Mesenchymal stem cell (in vitro differentiated cells and primary cell): ENCODE measurements at regions not wholly inside any gene's neighbourhood (a gene's known extent, or its start where the extent isn't known, plus 50 kb on each side); places are given as distances from the start of the nearest gene placed in this dataset.

Experiments
- DNase-seq: peaks from one replicate; pipeline ENCODE4 v3.0.0-alpha.2; 2013
- H2AFZ ChIP-seq: one replicate; pipeline ENCODE4 v1.6.1; 2013; ENCODE audit warnings: low read depth, mild to moderate bottlenecking, control low read depth, inconsistent platforms, low read length, moderate library complexity
- H2AK5ac ChIP-seq: 2 replicates; pipeline ENCODE4 v1.6.1; 2013; ENCODE audit warnings: low read length, moderate library complexity, mild to moderate bottlenecking, inconsistent platforms; ENCODE audit not compliant: severe bottlenecking
- H2BK120ac ChIP-seq: one replicate; pipeline ENCODE4 v1.6.1; 2013; ENCODE audit warnings: low read depth, mild to moderate bottlenecking, inconsistent platforms, low read length, moderate library complexity
- H2BK12ac ChIP-seq, 2 experiments: one replicate each; pipeline ENCODE4 v1.6.1; 2013; ENCODE audit warnings: inconsistent platforms in 2 of 2, low read length in 2 of 2, mild to moderate bottlenecking in 2 of 2, moderate library complexity in 2 of 2, control low read depth in 1 of 2
- H2BK15ac ChIP-seq: one replicate; pipeline ENCODE4 v1.6.1; 2013; ENCODE audit warnings: mild to moderate bottlenecking, low read depth, inconsistent platforms; ENCODE audit not compliant: poor library complexity, severe bottlenecking
- H2BK5ac ChIP-seq: 2 replicates; pipeline ENCODE4 v1.6.1; 2013; ENCODE audit warnings: low read depth, mild to moderate bottlenecking, low read length, control low read depth, inconsistent platforms; ENCODE audit not compliant: poor library complexity, severe bottlenecking
- H3K14ac ChIP-seq, 2 experiments: one replicate each; pipeline ENCODE4 v1.6.1; 2013; ENCODE audit warnings: inconsistent platforms in 2 of 2, low read length in 2 of 2, control low read depth in 1 of 2, mild to moderate bottlenecking in 1 of 2, moderate library complexity in 1 of 2
- H3K18ac ChIP-seq, 2 experiments: one replicate each; pipeline ENCODE4 v1.6.1; 2013; ENCODE audit warnings: inconsistent platforms in 2 of 2, low read length in 2 of 2, control low read depth in 1 of 2, low read depth in 1 of 2, mild to moderate bottlenecking in 1 of 2
- H3K23ac ChIP-seq, 2 experiments: one replicate each; pipeline ENCODE4 v1.6.1; 2013; ENCODE audit warnings: inconsistent platforms in 2 of 2, low read length in 2 of 2, mild to moderate bottlenecking in 2 of 2, moderate library complexity in 2 of 2, control low read depth in 1 of 2
- H3K27ac ChIP-seq: 2 replicates; pipeline ENCODE4 v1.5.1; 2013; ENCODE audit warnings: mild to moderate bottlenecking, moderate library complexity, low read length, control low read depth, inconsistent platforms; ENCODE audit not compliant: poor library complexity, severe bottlenecking
- H3K27me3 ChIP-seq, 2 experiments: 2 replicates each; pipeline versions ENCODE4 v1.6.1 to v1.7.0; 2013; ENCODE audit warnings: low read length in 2 of 2, mild to moderate bottlenecking in 2 of 2, moderate library complexity in 2 of 2, control low read depth in 1 of 2, inconsistent platforms in 1 of 2; ENCODE audit not compliant: control insufficient read depth in 1 of 2, insufficient read depth in 1 of 2
- H3K36me3 ChIP-seq, 2 experiments: 2 replicates each; pipeline versions ENCODE4 v1.6.1 to v1.7.0; 2013; ENCODE audit warnings: low read length in 2 of 2, control low read depth in 1 of 2, inconsistent platforms in 1 of 2, low read depth in 1 of 2, mild to moderate bottlenecking in 1 of 2; ENCODE audit not compliant: insufficient read depth in 2 of 2, control insufficient read depth in 1 of 2
- H3K4ac ChIP-seq, 2 experiments: one replicate each; pipeline ENCODE4 v1.6.1; 2013; ENCODE audit warnings: inconsistent platforms in 2 of 2, low read length in 2 of 2, mild to moderate bottlenecking in 2 of 2, moderate library complexity in 2 of 2, control low read depth in 1 of 2, low read depth in 1 of 2
- H3K4me1 ChIP-seq: 2 replicates; pipeline ENCODE4 v1.6.1; 2013; ENCODE audit warnings: low read depth, low read length, control low read depth; ENCODE audit not compliant: control insufficient read depth, insufficient read depth
- H3K4me2 ChIP-seq: 2 replicates; pipeline ENCODE4 v1.6.1; 2013; ENCODE audit warnings: low read length, mild to moderate bottlenecking, inconsistent platforms; ENCODE audit not compliant: poor library complexity, severe bottlenecking
- H3K4me3 ChIP-seq, 2 experiments: 2 replicates each; pipeline versions ENCODE4 v1.5.1 to v1.7.0; 2013; ENCODE audit warnings: low read length in 2 of 2, mild to moderate bottlenecking in 2 of 2, control low read depth in 1 of 2, low read depth in 1 of 2; ENCODE audit not compliant: insufficient read depth in 1 of 2
- H3K79me1 ChIP-seq: replicated peaks from 2 replicates; pipeline ENCODE4 v1.6.1; 2013; ENCODE audit warnings: mild to moderate bottlenecking, control low read depth, low read length, inconsistent platforms; ENCODE audit not compliant: poor library complexity, severe bottlenecking
- H3K9ac ChIP-seq: 2 replicates; pipeline ENCODE4 v1.7.0; 2013; ENCODE audit warnings: mild to moderate bottlenecking, low read length, moderate library complexity
- H3K9me3 ChIP-seq: 2 replicates; pipeline ENCODE4 v1.7.0; 2013; ENCODE audit warnings: mild to moderate bottlenecking, low read length; ENCODE audit not compliant: control insufficient read depth
- H4K8ac ChIP-seq: one replicate; pipeline ENCODE4 v1.6.1; 2013; ENCODE audit warnings: inconsistent platforms, mild to moderate bottlenecking, low read length, moderate library complexity
- H4K91ac ChIP-seq: one replicate; pipeline ENCODE4 v1.6.1; 2013; ENCODE audit warnings: mild to moderate bottlenecking, low read length, inconsistent platforms
- WGBS: methylation state at CpG from one replicate; pipeline ENCODE4 v1.1.7; 2013; ENCODE audit warnings: mixed read lengths; 5-methylcytosine and 5-hydroxymethylcytosine counted together

GRCh38 chr5:20109326-20109725 is 121.3 kb upstream of the CDH18 start:
- Histone ChIP-seq H2AFZ (peak overlapping the region; percentile 63), H3K36me3 (no peaks in the 10 kb centered on the region), H3K79me1 (no peaks in the 10 kb centered on the region), H2BK12ac (no peak overlapping the region), H4K91ac (peak overlapping the region; percentile 50), H3K27ac (no peak overlapping the region), H2BK15ac (no peak overlapping the region), H3K9me3 (no peaks in the 10 kb centered on the region), H3K27me3 (no peaks in the 10 kb centered on the region), H3K9ac (no peak overlapping the region), H2AK5ac (no peak overlapping the region), H2BK5ac (peak overlapping the region; percentile 31), H3K4ac (no peak overlapping the region), H3K4me3 (no peak overlapping the region), H3K14ac (no peak overlapping the region), H3K18ac (no peak overlapping the region), H3K23ac (no peak overlapping the region), H3K4me2 (no peak overlapping the region), H2BK120ac (no peak overlapping the region), H3K4me1 (no peaks in the 10 kb centered on the region), H4K8ac (no peak overlapping the region)
- WGBS = 80% methylated on average over 5 of the region's 5 CpGs
- no peak for DNase-seq

GRCh38 chr5:20105915-20106314 is 117.9 kb upstream of the CDH18 start:
- H3K4ac ChIP-seq = no peak overlapping the region
- H3K4me1 ChIP-seq = no peaks in the 10 kb centered on the region
- H3K27ac ChIP-seq = no peak overlapping the region
- H2BK12ac ChIP-seq = no peak overlapping the region
- 88% methylated on average over 5 of the region's 5 CpGs for WGBS
- no peak overlapping the region for H3K4me3 ChIP-seq
- no peaks in the 10 kb centered on the region for H3K79me1 ChIP-seq
- no peak overlapping the region for H3K4me2 ChIP-seq
- H3K27me3 ChIP-seq = no peaks in the 10 kb centered on the region
- no peak overlapping the region for H4K91ac ChIP-seq
- H2AFZ ChIP-seq = no peak overlapping the region
- no peaks in the 10 kb centered on the region for H3K9me3 ChIP-seq
- H2BK5ac ChIP-seq = no peak overlapping the region
- no peak overlapping the region for H3K9ac ChIP-seq
- DNase-seq = no peak
- H2BK15ac ChIP-seq = no peak overlapping the region
- no peaks in the 10 kb centered on the region for H3K36me3 ChIP-seq
- H3K18ac ChIP-seq = no peak overlapping the region
- H2BK120ac ChIP-seq = no peak overlapping the region
- no peak overlapping the region for H3K23ac ChIP-seq
- no peak overlapping the region for H4K8ac ChIP-seq
- H2AK5ac ChIP-seq = no peak overlapping the region
- H3K14ac ChIP-seq = no peak overlapping the region

- Histone ChIP-seq H2BK15ac (no peak overlapping the region), H3K4me2 (no peak overlapping the region), H3K9ac (no peak overlapping the region), H3K36me3 (no peaks in the 10 kb centered on the region), H2BK5ac (no peak overlapping the region), H3K4ac (no peak overlapping the region), H2AFZ (peak overlapping the region; percentile 10), H3K4me1 (no peaks in the 10 kb centered on the region), H3K9me3 (no peaks in the 10 kb centered on the region), H2AK5ac (no peak overlapping the region), H3K27me3 (no peaks in the 10 kb centered on the region), H3K14ac (no peak overlapping the region), H3K23ac (no peak overlapping the region), H3K4me3 (no peak overlapping the region), H3K27ac (no peak overlapping the region), H3K79me1 (no peaks in the 10 kb centered on the region), H2BK12ac (no peak overlapping the region), H4K91ac (no peak overlapping the region), H4K8ac (no peak overlapping the region), H3K18ac (no peak overlapping the region), H2BK120ac (no peak overlapping the region)
- 89% methylated on average over 5 of the region's 7 CpGs for WGBS
- no peak for DNase-seq
Observed at GRCh38 chr5:20102293-20102692, 114.3 kb upstream of the CDH18 start.

GRCh38 chr5:20098694-20099093 is 110.7 kb upstream of the CDH18 start:
- Histone ChIP-seq H3K4ac (no peak overlapping the region), H2BK15ac (no peak overlapping the region)
- no CpG with 5 or more reads among the region's 1 CpG for WGBS

More at GRCh38 chr5:20098694-20099093, 110.7 kb upstream of the CDH18 start:
- Histone ChIP-seq H2BK5ac (no peak overlapping the region), H3K79me1 (no peaks in the 10 kb centered on the region), H3K4me2 (no peak overlapping the region), H3K36me3 (no peaks in the 10 kb centered on the region), H2BK12ac (no peak overlapping the region), H3K9ac (no peak overlapping the region), H3K27ac (no peak overlapping the region), H2AK5ac (no peak overlapping the region), H2AFZ (no peak overlapping the region), H3K4me3 (no peak overlapping the region), H3K9me3 (peaks cover 4% of the 10 kb centered on the region), H2BK120ac (no peak overlapping the region), H4K8ac (no peak overlapping the region), H3K14ac (no peak overlapping the region), H3K18ac (no peak overlapping the region), H3K27me3 (no peaks in the 10 kb centered on the region), H4K91ac (no peak overlapping the region), H3K4me1 (no peaks in the 10 kb centered on the region), H3K23ac (no peak overlapping the region)
- no peak for DNase-seq
